A673 (cell line): ENCODE measurements at regions not wholly inside any gene's neighbourhood (a gene's known extent, or its start where the extent isn't known, plus 50 kb on each side); places are given as distances from the start of the nearest gene placed in this dataset.

Experiments
- BruUV-seq: library from RNA; stranded (reverse); fragments of 400-500 nt; replicated peaks from 2 replicates; lab custom pipeline; 2021; lab: Mats Ljungman, UMichigan
- CTCF ChIA-PET: fragments of 300-600 bp; sonication (Branson Sonifier 250); formaldehyde crosslinking; loops from one replicate; lab custom pipeline; 2022; ENCODE audit warnings: antibody characterized with exemption; lab: Charles Lee
- POLR2A ChIA-PET: fragments of 300-600 bp; sonication (Branson Sonifier 250); formaldehyde crosslinking; loops from one replicate; lab custom pipeline; 2022; ENCODE audit warnings: antibody characterized with exemption; ENCODE audit not compliant: low non-redundant PET; lab: Charles Lee
- DNase-seq: peaks from one replicate; pipeline ENCODE4 v3.0.0-alpha.2; 2015; ENCODE audit warnings: low spot score
- H3K27ac ChIP-seq: fragments of 200-600 bp; sonication (generic); 2 replicates; pipeline ENCODE4 v1.5.1; 2016; ENCODE audit warnings: mixed run types, low read depth, mild to moderate bottlenecking, mixed read lengths, antibody characterized with exemption, low read length; ENCODE audit not compliant: poor library complexity, severe bottlenecking
- H3K27me3 ChIP-seq: fragments of 200-600 bp; sonication (generic); replicated peaks from 2 replicates; pipeline ENCODE4 v1.6.1; 2017; ENCODE audit warnings: mixed run types, low read depth, mild to moderate bottlenecking, mixed read lengths, antibody characterized with exemption, low read length; ENCODE audit not compliant: insufficient read depth, poor library complexity
- H3K36me3 ChIP-seq: fragments of 200-600 bp; sonication (generic); 2 replicates; pipeline ENCODE4 v1.6.1; 2016; ENCODE audit warnings: mixed run types, mild to moderate bottlenecking, mixed read lengths, antibody characterized with exemption, low read length; ENCODE audit not compliant: insufficient read depth, poor library complexity, severe bottlenecking
- H3K4me1 ChIP-seq: fragments of 200-600 bp; sonication (generic); 2 replicates; pipeline ENCODE4 v1.6.1; 2017; ENCODE audit warnings: mixed run types, mild to moderate bottlenecking, mixed read lengths, antibody characterized with exemption, low read length; ENCODE audit not compliant: insufficient read depth, poor library complexity, severe bottlenecking
- H3K4me3 ChIP-seq: fragments of 200-600 bp; sonication (generic); 2 replicates; pipeline ENCODE4 v1.5.1; 2016; ENCODE audit warnings: low read depth, mixed run types, mild to moderate bottlenecking, mixed read lengths, low read length; ENCODE audit not compliant: poor library complexity, severe bottlenecking
- H3K9me3 ChIP-seq: fragments of 200-600 bp; sonication (generic); 2 replicates; pipeline ENCODE4 v1.6.1; 2016; ENCODE audit warnings: mixed run types, low read depth, mild to moderate bottlenecking, mixed read lengths, antibody characterized with exemption, low read length; ENCODE audit not compliant: poor library complexity, severe bottlenecking
- CTCF ChIP-seq: fragments of 300-800, 200-600 bp; sonication (generic); conservative IDR thresholded peaks from 2 replicates; pipeline ENCODE4 v1.5.1; 2017; ENCODE audit warnings: low read depth, mild to moderate bottlenecking, antibody characterized with exemption, low read length, moderate library complexity, mixed read lengths
- EZH2 ChIP-seq: fragments of 200-600 bp; sonication (generic); IDR thresholded peaks from 2 replicates; pipeline ENCODE4 v1.6.1; 2017; ENCODE audit warnings: borderline replicate concordance, low read depth, mild to moderate bottlenecking, mixed read lengths, antibody characterized with exemption, low read length; ENCODE audit not compliant: poor library complexity, severe bottlenecking
- intact Hi-C: fragments of 100-400 bp; cut with micrococcal nuclease; formaldehyde crosslinking; loops from one replicate; pipeline ENCODE4 v1.10.0; 2022; ENCODE audit not compliant: unreplicated experiment

- BruUV-seq = no TSS peak
- POLR2A ChIA-PET = no interaction called here
- Histone ChIP-seq H3K27ac (no peak overlapping the region), H3K36me3 (no peaks in the 10 kb centered on the region), H3K27me3 (peaks cover 13% of the 10 kb centered on the region), H3K4me1 (no peaks in the 10 kb centered on the region), H3K4me3 (no peak overlapping the region), H3K9me3 (no peaks in the 10 kb centered on the region)
- no peak for TF ChIP-seq EZH2
- no peak for TF ChIP-seq CTCF
- no peak for DNase-seq
- CTCF ChIA-PET = no interaction called here
- intact Hi-C loops = no loop called here
These were observed 420.8 kb downstream of the NPHP4 start for GRCh38 chr1:5571438-5571837.

GRCh38 chr1:5570931-5571330, 421.3 kb downstream of the NPHP4 start:
- Histone ChIP-seq H3K27me3 (peaks cover 13% of the 10 kb centered on the region), H3K27ac (no peak overlapping the region), H3K4me1 (no peaks in the 10 kb centered on the region), H3K9me3 (no peaks in the 10 kb centered on the region), H3K4me3 (no peak overlapping the region), H3K36me3 (no peaks in the 10 kb centered on the region)
- no TSS peak for BruUV-seq
- intact Hi-C loops = no loop called here
- ChIA-PET POLR2A (no interaction called here), CTCF (no interaction called here)
- DNase-seq = no peak
- TF ChIP-seq CTCF = no peak
- TF ChIP-seq EZH2 = no peak

- H3K27ac ChIP-seq = no peak overlapping the region
- H3K9me3 ChIP-seq = no peaks in the 10 kb centered on the region
- no TSS peak for BruUV-seq
- no peak for DNase-seq
- CTCF ChIA-PET = no interaction called here
- peaks cover 13% of the 10 kb centered on the region for H3K27me3 ChIP-seq
- H3K4me3 ChIP-seq = no peak overlapping the region
- TF ChIP-seq EZH2 (no peak), CTCF (no peak)
- H3K36me3 ChIP-seq = no peaks in the 10 kb centered on the region
- POLR2A ChIA-PET = no interaction called here
- intact Hi-C loops = no loop called here
- H3K4me1 ChIP-seq = no peaks in the 10 kb centered on the region
These were observed 423.9 kb downstream of the NPHP4 start for GRCh38 chr1:5568321-5568720.
